ENCODE measurements at regions not wholly inside any gene's neighbourhood (a gene's known extent, or its start where the extent isn't known, plus 50 kb on each side); places are given as distances from the start of the nearest gene placed in this dataset.

DNA sequence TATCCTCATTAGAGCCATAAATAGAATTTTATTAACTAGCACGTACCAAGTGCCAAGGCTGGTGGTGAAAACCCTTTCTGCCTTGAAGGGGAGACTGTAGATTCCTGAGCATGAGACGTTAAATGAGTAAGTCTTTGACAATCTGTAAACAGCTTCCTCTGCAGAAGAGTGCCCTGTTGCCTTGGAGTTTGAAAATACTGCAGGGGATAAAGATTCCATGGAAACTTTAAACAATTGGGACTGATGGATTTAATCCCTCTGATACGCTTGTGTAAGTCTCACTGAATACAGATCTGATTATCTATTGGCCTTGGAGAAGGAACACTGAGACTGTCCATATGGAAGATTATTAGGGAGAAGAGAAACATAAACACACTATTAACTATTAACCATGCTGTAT, 1053.4 kb upstream of the RBFOX1 start:
- no peaks in the 10 kb centered on the region for H3K27me3 ChIP-seq (ENCODE audit: low read depth, low read length)
- no peaks in the 10 kb centered on the region for H4K20me1 ChIP-seq (ENCODE audit: insufficient read depth, low read length)
- H3K36me3 ChIP-seq (replicated peaks; ENCODE audit: low read depth, low read length): no peaks in the 10 kb centered on the region
- no peak overlapping the region for H3K9ac ChIP-seq (ENCODE audit: low read length)
- no peak overlapping the region for H3K4me2 ChIP-seq (ENCODE audit: low read length)
- no peak overlapping the region for H3K4me3 ChIP-seq (ENCODE audit: low read length)
- no peak overlapping the region for H2AFZ ChIP-seq (ENCODE audit: low read depth, low read length)
- TF ChIP-seq, protein P1, sequence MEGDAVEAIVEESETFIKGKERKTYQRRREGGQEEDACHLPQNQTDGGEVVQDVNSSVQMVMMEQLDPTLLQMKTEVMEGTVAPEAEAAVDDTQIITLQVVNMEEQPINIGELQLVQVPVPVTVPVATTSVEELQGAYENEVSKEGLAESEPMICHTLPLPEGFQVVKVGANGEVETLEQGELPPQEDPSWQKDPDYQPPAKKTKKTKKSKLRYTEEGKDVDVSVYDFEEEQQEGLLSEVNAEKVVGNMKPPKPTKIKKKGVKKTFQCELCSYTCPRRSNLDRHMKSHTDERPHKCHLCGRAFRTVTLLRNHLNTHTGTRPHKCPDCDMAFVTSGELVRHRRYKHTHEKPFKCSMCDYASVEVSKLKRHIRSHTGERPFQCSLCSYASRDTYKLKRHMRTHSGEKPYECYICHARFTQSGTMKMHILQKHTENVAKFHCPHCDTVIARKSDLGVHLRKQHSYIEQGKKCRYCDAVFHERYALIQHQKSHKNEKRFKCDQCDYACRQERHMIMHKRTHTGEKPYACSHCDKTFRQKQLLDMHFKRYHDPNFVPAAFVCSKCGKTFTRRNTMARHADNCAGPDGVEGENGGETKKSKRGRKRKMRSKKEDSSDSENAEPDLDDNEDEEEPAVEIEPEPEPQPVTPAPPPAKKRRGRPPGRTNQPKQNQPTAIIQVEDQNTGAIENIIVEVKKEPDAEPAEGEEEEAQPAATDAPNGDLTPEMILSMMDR (IDR thresholded peaks at IDR 0.05; ENCODE audit: low read depth, low read length): no peak
- no peak for TF ChIP-seq EZH2phosphoT487 (IDR thresholded peaks at IDR 0.05; ENCODE audit: low read depth)
- H3K79me2 ChIP-seq (ENCODE audit: low read length): no peaks in the 10 kb centered on the region
- no peaks in the 10 kb centered on the region for H3K4me1 ChIP-seq (ENCODE audit: low read length)
- no peak overlapping the region for H3K27ac ChIP-seq (ENCODE audit: low read length)
- no peaks in the 10 kb centered on the region for H3K9me3 ChIP-seq (ENCODE audit: insufficient read depth, low read length)

DNA sequence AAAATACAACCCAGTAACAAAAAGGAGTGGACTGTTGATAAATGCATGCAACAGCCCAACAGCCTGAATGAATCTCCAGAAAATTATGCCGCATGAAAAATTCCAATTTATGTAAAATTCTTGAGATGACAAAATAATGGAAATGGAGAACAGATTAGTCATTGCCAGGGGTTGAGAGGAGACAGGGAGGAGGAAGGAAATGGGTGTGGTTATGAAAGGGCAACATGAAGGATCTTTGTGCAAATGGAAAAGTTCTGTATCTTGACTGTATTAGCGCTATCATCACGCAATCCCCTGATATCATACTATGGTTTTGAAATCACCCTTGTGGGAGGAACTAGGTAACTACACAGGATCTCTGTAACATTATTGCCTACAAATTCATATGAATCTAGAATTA, 1058.3 kb upstream of the RBFOX1 start:
- no peak overlapping the region for H3K9ac ChIP-seq (ENCODE audit: low read length)
- no peak overlapping the region for H3K27ac ChIP-seq (ENCODE audit: low read length)
- no peaks in the 10 kb centered on the region for H3K36me3 ChIP-seq (replicated peaks; ENCODE audit: low read depth, low read length)
- no peaks in the 10 kb centered on the region for H3K79me2 ChIP-seq (ENCODE audit: low read length)
- no peak overlapping the region for H3K4me3 ChIP-seq (ENCODE audit: low read length)
- H4K20me1 ChIP-seq (ENCODE audit: insufficient read depth, low read length): no peaks in the 10 kb centered on the region
- H3K4me2 ChIP-seq (ENCODE audit: low read length): no peak overlapping the region
- H3K4me1 ChIP-seq (ENCODE audit: low read length): no peaks in the 10 kb centered on the region
- H3K9me3 ChIP-seq (ENCODE audit: insufficient read depth, low read length): no peaks in the 10 kb centered on the region
- TF ChIP-seq, protein P1 (IDR thresholded peaks at IDR 0.05; ENCODE audit: low read depth, low read length): no peak
- no peak for TF ChIP-seq EZH2phosphoT487 (IDR thresholded peaks at IDR 0.05; ENCODE audit: low read depth)
- H2AFZ ChIP-seq (ENCODE audit: low read depth, low read length): no peak overlapping the region
- no peaks in the 10 kb centered on the region for H3K27me3 ChIP-seq (ENCODE audit: low read depth, low read length)

DNA sequence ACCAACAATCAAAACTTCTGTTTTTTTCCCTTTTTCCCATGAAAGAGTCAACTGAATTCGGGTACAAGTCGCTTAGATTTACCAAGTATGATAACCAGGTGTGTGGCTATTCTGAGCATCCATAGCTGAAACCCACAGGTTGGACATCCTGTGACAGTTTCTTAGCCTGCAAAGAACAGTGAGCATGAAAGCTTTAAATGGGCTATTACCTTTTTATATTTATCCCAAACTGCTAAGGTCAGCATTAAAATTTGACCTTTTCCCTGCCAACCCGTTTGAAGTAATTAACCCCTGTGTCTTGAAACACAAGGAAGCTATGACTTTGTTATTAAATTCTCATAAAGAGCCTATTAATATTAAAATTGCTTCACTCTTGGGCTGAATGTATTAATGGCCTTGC, 1065.0 kb upstream of the RBFOX1 start:
- Histone ChIP-seq H2AFZ (ENCODE audit: low read depth, low read length) (no peak overlapping the region), H3K4me2 (ENCODE audit: low read length) (no peak overlapping the region), H4K20me1 (ENCODE audit: insufficient read depth, low read length) (no peaks in the 10 kb centered on the region), H3K27me3 (ENCODE audit: low read depth, low read length) (no peaks in the 10 kb centered on the region), H3K36me3 (replicated peaks; ENCODE audit: low read depth, low read length) (no peaks in the 10 kb centered on the region), H3K9ac (ENCODE audit: low read length) (no peak overlapping the region), H3K27ac (ENCODE audit: low read length) (no peak overlapping the region), H3K4me1 (ENCODE audit: low read length) (no peaks in the 10 kb centered on the region), H3K79me2 (ENCODE audit: low read length) (no peaks in the 10 kb centered on the region), H3K4me3 (ENCODE audit: low read length) (no peak overlapping the region), H3K9me3 (ENCODE audit: insufficient read depth, low read length) (no peaks in the 10 kb centered on the region)
- TF ChIP-seq EZH2phosphoT487 (IDR thresholded peaks at IDR 0.05; ENCODE audit: low read depth): no peak
- TF ChIP-seq, protein P1 (IDR thresholded peaks at IDR 0.05; ENCODE audit: low read depth, low read length): no peak

DNA sequence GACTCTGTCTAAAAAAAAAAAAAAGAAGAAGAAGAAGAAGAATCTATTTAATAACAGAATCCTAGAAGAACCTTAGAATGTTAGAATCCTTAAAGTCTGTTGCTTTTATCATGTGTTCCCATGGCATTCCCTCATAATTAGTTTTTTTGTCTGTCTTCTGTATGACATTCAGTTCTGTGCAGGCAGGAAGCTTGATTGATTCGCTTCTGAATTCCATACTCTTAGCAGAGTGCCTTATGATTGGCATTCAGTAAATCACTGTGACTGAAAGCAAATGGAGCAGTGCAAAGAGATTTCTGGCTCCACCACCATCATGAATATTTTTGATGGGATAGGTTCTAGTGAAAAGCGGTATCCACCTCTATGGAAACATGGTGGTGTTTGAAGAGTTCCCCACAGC, 1065.9 kb upstream of the RBFOX1 start:
- H3K4me3 ChIP-seq (ENCODE audit: low read length): no peak overlapping the region
- no peak overlapping the region for H3K9ac ChIP-seq (ENCODE audit: low read length)
- H3K79me2 ChIP-seq (ENCODE audit: low read length): no peaks in the 10 kb centered on the region
- no peaks in the 10 kb centered on the region for H4K20me1 ChIP-seq (ENCODE audit: insufficient read depth, low read length)
- no peaks in the 10 kb centered on the region for H3K36me3 ChIP-seq (replicated peaks; ENCODE audit: low read depth, low read length)
- no peak overlapping the region for H2AFZ ChIP-seq (ENCODE audit: low read depth, low read length)
- H3K27ac ChIP-seq (ENCODE audit: low read length): no peak overlapping the region
- no peaks in the 10 kb centered on the region for H3K27me3 ChIP-seq (ENCODE audit: low read depth, low read length)
- H3K4me2 ChIP-seq (ENCODE audit: low read length): no peak overlapping the region
- H3K9me3 ChIP-seq (ENCODE audit: insufficient read depth, low read length): no peaks in the 10 kb centered on the region
- no peak for TF ChIP-seq EZH2phosphoT487 (IDR thresholded peaks at IDR 0.05; ENCODE audit: low read depth)
- TF ChIP-seq, protein P1 (IDR thresholded peaks at IDR 0.05; ENCODE audit: low read depth, low read length): no peak
- H3K4me1 ChIP-seq (ENCODE audit: low read length): no peaks in the 10 kb centered on the region
